Astrocyte of the hippocampus (primary cell): ENCODE measurements at regions not wholly inside any gene's neighbourhood (a gene's known extent, or its start where the extent isn't known, plus 50 kb on each side); places are given as distances from the start of the nearest gene placed in this dataset.

Source experiments
- DNase-seq: peaks from one replicate; pipeline ENCODE4 v3.0.0; 2011; ENCODE audit warnings: low read depth, low spot score

- no peak for DNase-seq
Measured at GRCh38 chrX:137387646-137388045, 178.3 kb upstream of the ZIC3 start.

GRCh38 chrX:137366018-137366633, 199.8 kb upstream of the ZIC3 start:
- no peak for DNase-seq

DNA sequence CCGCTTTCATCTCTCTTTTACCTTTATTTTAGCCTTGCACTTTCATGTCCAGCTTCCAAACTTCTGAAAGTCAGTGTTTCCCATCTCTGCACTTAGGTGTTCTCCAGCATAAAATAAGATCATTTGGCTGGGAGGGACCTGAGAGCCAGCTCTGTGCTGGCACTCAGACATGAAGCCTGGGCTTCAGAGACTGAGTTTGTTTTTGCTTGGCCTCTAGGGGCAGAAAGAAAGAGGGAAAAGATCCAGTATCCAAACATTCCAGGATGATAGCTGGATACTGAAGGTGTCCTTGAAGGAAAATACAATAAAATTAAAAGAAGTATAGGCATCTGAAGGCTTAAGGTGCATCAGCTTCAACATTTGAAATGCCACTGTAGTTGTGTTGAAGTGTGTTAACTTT, 202.4 kb upstream of the ZIC3 start:
- DNase-seq, result no peak

- no peak for DNase-seq
Measured at GRCh38 chrX:137362583-137362982, 203.3 kb upstream of the ZIC3 start.

DNA sequence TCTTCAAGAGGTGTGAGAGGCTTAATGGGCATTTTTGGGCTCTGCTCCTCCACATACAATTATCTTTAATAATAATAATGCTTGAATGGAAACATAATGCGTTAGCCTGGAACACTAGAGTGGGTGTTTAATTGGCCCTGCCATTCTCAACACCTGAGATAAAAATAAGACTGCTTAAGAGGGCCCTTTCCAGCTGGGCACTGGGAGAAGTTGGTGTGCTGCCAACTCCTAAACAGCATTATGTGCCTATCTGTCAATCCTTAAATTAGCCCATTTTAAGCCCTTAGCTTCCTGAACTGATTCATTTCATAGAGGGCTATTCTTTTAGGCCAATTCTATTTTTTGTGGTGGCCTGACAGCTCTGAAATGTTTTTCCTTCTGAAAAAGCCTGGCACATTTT, 211.1 kb upstream of the ZIC3 start:
- no peak for DNase-seq

DNA sequence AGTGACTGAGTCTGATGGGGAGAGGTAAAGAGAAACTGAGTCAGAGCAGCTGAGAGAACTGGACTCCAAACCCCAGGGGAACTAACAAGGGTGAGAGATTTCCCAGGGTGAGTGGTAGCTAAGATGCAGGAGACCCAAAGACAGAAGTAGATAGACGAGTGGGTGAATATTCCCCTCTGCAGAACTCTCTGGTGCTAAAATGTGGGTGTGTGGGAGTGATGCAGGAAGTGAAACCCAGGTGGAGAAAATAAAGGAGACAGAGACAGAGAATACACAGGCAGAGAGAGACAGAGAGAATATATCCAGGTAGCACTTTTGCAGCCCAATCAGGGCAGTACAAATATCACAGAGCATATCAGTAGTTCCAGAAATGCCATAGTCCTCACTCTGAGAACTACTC, 212.5 kb upstream of the ZIC3 start:
- no peak for DNase-seq

DNA sequence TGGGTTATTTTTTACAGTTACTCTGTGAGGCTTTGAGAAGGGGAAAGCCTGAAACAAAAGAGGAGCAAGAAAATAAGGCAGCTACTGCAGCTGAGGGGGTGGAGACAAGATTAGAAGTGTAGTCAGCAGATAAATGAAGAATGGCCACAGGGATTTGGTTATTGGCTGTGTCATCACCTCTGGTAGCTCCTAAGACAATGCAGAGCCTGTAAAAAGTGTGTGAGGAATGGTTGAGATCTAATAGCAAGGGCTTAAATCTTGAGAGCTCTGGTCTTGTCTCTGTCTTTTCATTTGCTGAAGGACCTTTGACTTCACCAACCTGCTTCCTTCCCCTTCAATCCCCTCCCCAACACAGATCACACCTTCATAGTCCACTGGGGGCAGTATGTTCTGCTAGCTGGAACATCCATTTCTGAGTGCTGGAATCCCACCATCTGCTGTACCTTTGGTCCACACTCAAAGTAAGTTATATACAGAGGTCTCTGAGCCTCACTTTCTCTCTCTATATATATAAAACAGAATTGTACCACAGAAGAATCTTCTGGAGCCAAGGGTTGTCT, 213.7 kb upstream of the ZIC3 start:
- DNase-seq, result no peak

DNA sequence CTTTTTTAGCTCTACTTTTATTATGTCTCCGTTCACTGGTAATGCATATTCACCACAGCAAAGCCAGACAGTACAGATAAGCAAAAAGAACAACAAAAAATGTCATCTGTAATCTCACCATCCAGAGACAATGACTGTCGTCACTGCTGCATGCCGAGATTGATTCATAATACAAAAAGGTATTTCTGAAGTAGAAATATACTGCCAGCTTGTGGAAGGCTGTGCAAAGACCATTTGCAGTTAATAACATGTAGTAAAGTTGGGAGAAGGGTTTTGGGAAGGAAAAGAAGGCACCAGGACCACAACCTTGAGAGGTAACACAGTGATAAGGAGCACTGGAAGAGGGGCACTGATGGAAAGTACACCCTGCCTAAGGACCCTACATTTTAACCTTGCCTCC, 223.0 kb upstream of the ZIC3 start:
- DNase-seq, result no peak

DNA sequence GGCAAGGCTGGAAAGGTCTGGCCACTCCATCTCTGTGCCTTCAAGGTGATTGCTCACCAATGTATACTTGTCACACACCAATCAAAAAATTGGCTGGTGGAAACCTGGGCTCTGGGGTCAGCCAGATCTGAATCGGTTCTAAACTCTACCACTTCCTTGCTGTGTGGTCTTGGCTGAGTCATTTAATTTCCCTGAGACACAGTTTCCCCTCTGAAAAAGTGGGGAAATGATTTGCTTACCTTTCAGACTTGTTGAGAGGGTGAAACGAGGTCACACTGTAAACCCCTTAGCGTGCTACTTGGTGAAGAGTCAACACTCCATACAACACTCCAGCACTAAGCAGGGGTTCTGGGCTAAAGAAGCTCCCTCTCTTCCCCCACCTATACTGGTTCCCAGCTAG, 252.3 kb upstream of the ZIC3 start:
- no peak for DNase-seq

DNA sequence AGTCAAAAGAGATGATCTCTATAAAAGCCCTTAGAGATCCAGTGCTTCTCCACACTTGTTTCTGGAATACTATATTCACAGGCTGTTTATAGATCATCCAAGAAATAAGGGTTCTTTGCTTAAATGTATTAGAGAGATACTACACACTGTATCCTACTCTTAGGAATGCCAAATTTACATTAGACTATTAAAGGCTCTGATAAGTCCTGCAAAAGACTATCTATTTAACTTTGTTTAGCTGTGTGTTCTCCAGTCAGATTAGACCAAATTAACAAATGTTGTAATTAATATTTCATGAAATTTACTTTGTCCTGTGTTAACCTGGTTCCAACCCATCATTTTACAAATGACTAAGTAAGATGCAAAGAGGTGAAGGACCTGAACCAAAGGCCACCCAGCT, 260.5 kb upstream of the ZIC3 start:
- DNase-seq, result no peak

GRCh38 chrX:137297167-137297566, 263.4 kb upstream of the GPR101 start:
- DNase-seq, result no peak

- no peak for DNase-seq
Measured at GRCh38 chrX:137290011-137290410, 256.2 kb upstream of the GPR101 start.

- DNase-seq, result no peak
Measured at GRCh38 chrX:137287191-137287590, 253.4 kb upstream of the GPR101 start.

DNA sequence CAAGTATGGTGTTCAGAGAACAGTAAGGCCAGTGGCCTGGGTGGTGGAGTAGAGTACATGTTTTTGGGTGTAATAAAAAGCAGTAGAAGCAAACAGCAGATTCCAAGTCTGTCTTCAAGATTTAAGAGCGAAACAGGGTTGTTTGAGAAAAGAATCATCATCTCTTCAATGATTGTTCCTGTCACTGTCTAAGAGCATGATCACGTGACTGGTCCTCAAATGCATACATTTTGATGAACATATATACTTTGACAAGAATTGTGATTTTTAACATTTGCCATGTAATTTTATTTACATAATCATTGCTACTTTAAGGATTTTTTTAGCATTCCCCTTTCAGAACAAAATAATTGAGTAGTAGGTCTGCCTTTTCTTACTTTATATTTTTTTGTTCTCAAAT, 252.6 kb upstream of the GPR101 start:
- DNase-seq, result no peak

DNA sequence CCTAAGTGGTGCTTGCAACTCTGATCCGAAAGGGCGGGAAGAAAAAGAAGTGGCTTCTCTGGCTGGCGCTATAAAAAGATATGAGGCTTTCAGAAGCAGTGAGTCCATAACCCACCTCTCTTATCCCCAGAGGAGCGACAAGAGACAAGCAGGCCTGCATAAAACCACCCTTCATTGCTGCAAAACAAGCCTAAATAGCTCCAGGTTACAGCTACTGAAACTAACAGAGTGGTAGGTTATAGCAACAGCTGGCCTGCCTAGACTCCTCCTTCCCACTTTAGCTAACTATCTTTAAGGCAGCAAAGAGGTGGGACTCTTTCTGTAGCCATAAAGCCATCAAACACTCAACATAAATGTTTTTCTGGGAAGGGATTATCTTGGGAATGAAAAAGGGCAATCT, 245.0 kb upstream of the GPR101 start:
- no peak for DNase-seq

DNA sequence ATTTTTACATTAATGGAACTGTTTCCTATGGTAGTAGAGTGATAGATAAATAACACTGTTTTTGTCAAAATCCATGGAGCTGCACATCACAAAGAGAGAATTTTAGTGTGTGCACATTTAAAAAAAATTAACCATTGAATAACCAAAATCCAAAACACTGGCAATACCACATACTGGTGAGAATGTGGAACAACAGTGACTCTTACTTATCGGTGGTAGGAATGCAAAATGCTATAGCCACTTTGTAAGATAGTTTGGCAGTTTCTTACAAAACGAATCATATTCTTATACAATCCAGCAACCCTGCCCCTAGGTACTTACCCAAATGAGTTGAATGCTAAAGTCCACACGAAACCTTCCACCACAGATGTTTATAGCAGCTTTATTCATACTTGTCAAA, 229.6 kb upstream of the GPR101 start:
- no peak for DNase-seq

- DNase-seq, result no peak
Measured at GRCh38 chrX:137245183-137245582, 211.4 kb upstream of the GPR101 start.

DNA sequence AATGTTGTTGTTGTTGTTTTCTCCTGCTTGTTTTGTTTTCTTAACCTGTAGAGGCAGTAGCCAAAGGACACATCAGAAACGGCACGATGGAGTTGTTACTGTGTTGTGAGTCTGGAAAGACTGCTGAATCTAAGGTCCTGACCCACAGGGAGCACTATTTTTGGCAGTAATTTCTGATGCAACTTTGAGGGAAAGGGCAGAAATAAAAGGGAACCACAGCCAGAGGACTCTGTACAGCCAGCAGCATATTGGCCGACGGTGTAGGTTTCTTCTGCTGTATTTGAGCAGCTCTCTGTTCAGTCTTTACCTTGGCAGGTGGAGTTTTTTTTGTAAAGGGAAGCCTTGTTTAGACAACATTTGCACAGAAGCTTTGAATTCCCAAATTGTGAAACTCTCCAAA, 203.0 kb upstream of the GPR101 start:
- no peak for DNase-seq

- no peak for DNase-seq
Measured at GRCh38 chrX:137234651-137235402, 201.0 kb upstream of the GPR101 start.

- no peak for DNase-seq
Measured at GRCh38 chrX:137233478-137233877, 199.7 kb upstream of the GPR101 start.

- no peak for DNase-seq
Measured at GRCh38 chrX:137227151-137227550, 193.4 kb upstream of the GPR101 start.

- DNase-seq, result no peak
Measured at GRCh38 chrX:137215467-137215866, 181.7 kb upstream of the GPR101 start.

- DNase-seq, result no peak
Measured at GRCh38 chrX:137212078-137212632, 178.4 kb upstream of the GPR101 start.
